ENCODE measurements at regions not wholly inside any gene's neighbourhood (a gene's known extent, or its start where the extent isn't known, plus 50 kb on each side); places are given as distances from the start of the nearest gene placed in this dataset.

- no peak overlapping the region for H3K4ac ChIP-seq (ENCODE audit: low read depth in 1 of 2, low read length in 2 of 2)
- H2BK12ac ChIP-seq (ENCODE audit: low read length in 2 of 2) = no peak overlapping the region
- H3K36me3 ChIP-seq (ENCODE audit: control insufficient read depth in 1 of 2, insufficient read depth in 2 of 2, low read depth in 1 of 2, low read length in 2 of 2) = no peaks in the 10 kb centered on the region
- H2BK120ac ChIP-seq (ENCODE audit: low read depth, low read length) = no peak overlapping the region
- H3K9ac ChIP-seq (ENCODE audit: low read length) = no peak overlapping the region
- H3K14ac ChIP-seq (ENCODE audit: low read length in 2 of 2) = peak overlapping the region in 1 of 2 experiments; percentile 35
- H3K27me3 ChIP-seq (ENCODE audit: control insufficient read depth in 1 of 2, insufficient read depth in 1 of 2, low read length in 2 of 2) = no peaks in the 10 kb centered on the region
- H2AFZ ChIP-seq (ENCODE audit: low read depth, low read length) = no peak overlapping the region
- H3K18ac ChIP-seq (ENCODE audit: low read depth in 1 of 2, low read length in 2 of 2) = no peak overlapping the region
- WGBS = 98% methylated on average over 5 of the region's 5 CpGs
- no peak overlapping the region for H2BK15ac ChIP-seq (ENCODE audit: low read depth, poor library complexity, severe bottlenecking)
- no peaks in the 10 kb centered on the region for H3K79me1 ChIP-seq (replicated peaks; ENCODE audit: low read length, poor library complexity, severe bottlenecking)
- peak overlapping the region in 1 of 2 experiments; percentile 59 for H3K23ac ChIP-seq (ENCODE audit: low read length in 2 of 2)
- no peak overlapping the region for H4K8ac ChIP-seq (ENCODE audit: low read length)
- H3K4me1 ChIP-seq (ENCODE audit: control insufficient read depth, insufficient read depth, low read depth, low read length) = no peaks in the 10 kb centered on the region
- H3K4me2 ChIP-seq (ENCODE audit: low read length, poor library complexity, severe bottlenecking) = no peak overlapping the region
- DNase-seq = no peak
- H2AK5ac ChIP-seq (ENCODE audit: low read length, severe bottlenecking) = no peak overlapping the region
- H3K27ac ChIP-seq (ENCODE audit: low read length, poor library complexity, severe bottlenecking) = no peak overlapping the region
- H3K9me3 ChIP-seq (ENCODE audit: control insufficient read depth, low read length) = peaks cover 23% of the 10 kb centered on the region
- H4K91ac ChIP-seq (ENCODE audit: low read length) = no peak overlapping the region
- no peak overlapping the region for H2BK5ac ChIP-seq (ENCODE audit: low read depth, low read length, poor library complexity, severe bottlenecking)
- H3K4me3 ChIP-seq (ENCODE audit: insufficient read depth in 1 of 2, low read depth in 1 of 2, low read length in 2 of 2) = no peak overlapping the region
Measured at GRCh38 chr6:48990739-48991138, 472.3 kb downstream of the MMUT start.

- Histone ChIP-seq H2BK120ac (ENCODE audit: low read depth, low read length) (no peak overlapping the region), H3K4me2 (ENCODE audit: low read length, poor library complexity, severe bottlenecking) (no peak overlapping the region), H2AK5ac (ENCODE audit: low read length, severe bottlenecking) (no peak overlapping the region), H4K91ac (ENCODE audit: low read length) (no peak overlapping the region), H3K4me1 (ENCODE audit: control insufficient read depth, insufficient read depth, low read depth, low read length) (peaks cover 1% of the 10 kb centered on the region), H3K36me3 (ENCODE audit: control insufficient read depth in 1 of 2, insufficient read depth in 2 of 2, low read depth in 1 of 2, low read length in 2 of 2) (no peaks in the 10 kb centered on the region), H3K9me3 (ENCODE audit: control insufficient read depth, low read length) (peaks cover 23% of the 10 kb centered on the region), H3K27me3 (ENCODE audit: control insufficient read depth in 1 of 2, insufficient read depth in 1 of 2, low read length in 2 of 2) (no peaks in the 10 kb centered on the region), H3K4me3 (ENCODE audit: insufficient read depth in 1 of 2, low read depth in 1 of 2, low read length in 2 of 2) (no peak overlapping the region), H3K9ac (ENCODE audit: low read length) (no peak overlapping the region), H3K27ac (ENCODE audit: low read length, poor library complexity, severe bottlenecking) (no peak overlapping the region), H2BK5ac (ENCODE audit: low read depth, low read length, poor library complexity, severe bottlenecking) (no peak overlapping the region), H3K18ac (ENCODE audit: low read depth in 1 of 2, low read length in 2 of 2) (no peak overlapping the region), H3K23ac (ENCODE audit: low read length in 2 of 2) (no peak overlapping the region), H2AFZ (ENCODE audit: low read depth, low read length) (no peak overlapping the region), H4K8ac (ENCODE audit: low read length) (no peak overlapping the region), H3K14ac (ENCODE audit: low read length in 2 of 2) (no peak overlapping the region), H2BK12ac (ENCODE audit: low read length in 2 of 2) (no peak overlapping the region), H3K79me1 (replicated peaks; ENCODE audit: low read length, poor library complexity, severe bottlenecking) (no peaks in the 10 kb centered on the region), H2BK15ac (ENCODE audit: low read depth, poor library complexity, severe bottlenecking) (no peak overlapping the region), H3K4ac (ENCODE audit: low read depth in 1 of 2, low read length in 2 of 2) (no peak overlapping the region)
- 90% methylated on average over 4 of the region's 4 CpGs for WGBS
- no peak for DNase-seq
Measured at GRCh38 chr6:48986845-48987244, 476.2 kb downstream of the MMUT start.

GRCh38 chr6:48986105-48986504 is 476.9 kb downstream of the MMUT start:
- no peaks in the 10 kb centered on the region for H3K79me1 ChIP-seq (replicated peaks; ENCODE audit: low read length, poor library complexity, severe bottlenecking)
- no peaks in the 10 kb centered on the region for H3K27me3 ChIP-seq (ENCODE audit: control insufficient read depth in 1 of 2, insufficient read depth in 1 of 2, low read length in 2 of 2)
- no peak overlapping the region for H4K8ac ChIP-seq (ENCODE audit: low read length)
- no peak overlapping the region for H3K4me2 ChIP-seq (ENCODE audit: low read length, poor library complexity, severe bottlenecking)
- no peak overlapping the region for H4K91ac ChIP-seq (ENCODE audit: low read length)
- H2AK5ac ChIP-seq (ENCODE audit: low read length, severe bottlenecking) = no peak overlapping the region
- H3K4me3 ChIP-seq (ENCODE audit: insufficient read depth in 1 of 2, low read depth in 1 of 2, low read length in 2 of 2) = no peak overlapping the region
- no peak overlapping the region for H3K27ac ChIP-seq (ENCODE audit: low read length, poor library complexity, severe bottlenecking)
- no peak overlapping the region for H2BK120ac ChIP-seq (ENCODE audit: low read depth, low read length)
- no peak overlapping the region for H3K18ac ChIP-seq (ENCODE audit: low read depth in 1 of 2, low read length in 2 of 2)
- no peak overlapping the region for H3K9ac ChIP-seq (ENCODE audit: low read length)
- no peaks in the 10 kb centered on the region for H3K36me3 ChIP-seq (ENCODE audit: control insufficient read depth in 1 of 2, insufficient read depth in 2 of 2, low read depth in 1 of 2, low read length in 2 of 2)
- no peak overlapping the region for H2BK12ac ChIP-seq (ENCODE audit: low read length in 2 of 2)
- no peak overlapping the region for H2BK5ac ChIP-seq (ENCODE audit: low read depth, low read length, poor library complexity, severe bottlenecking)
- 91% methylated on average over 2 of the region's 2 CpGs for WGBS
- H2BK15ac ChIP-seq (ENCODE audit: low read depth, poor library complexity, severe bottlenecking) = no peak overlapping the region
- H3K9me3 ChIP-seq (ENCODE audit: control insufficient read depth, low read length) = peaks cover 23% of the 10 kb centered on the region
- no peak overlapping the region for H2AFZ ChIP-seq (ENCODE audit: low read depth, low read length)
- no peak overlapping the region for H3K23ac ChIP-seq (ENCODE audit: low read length in 2 of 2)
- H3K14ac ChIP-seq (ENCODE audit: low read length in 2 of 2) = no peak overlapping the region
- H3K4me1 ChIP-seq (ENCODE audit: control insufficient read depth, insufficient read depth, low read depth, low read length) = peaks cover 1% of the 10 kb centered on the region
- H3K4ac ChIP-seq (ENCODE audit: low read depth in 1 of 2, low read length in 2 of 2) = no peak overlapping the region
- no peak for DNase-seq

GRCh38 chr6:48985025-48985424 is 478.0 kb downstream of the MMUT start:
- H2BK12ac ChIP-seq (ENCODE audit: low read length in 2 of 2) = no peak overlapping the region
- no peak overlapping the region for H3K27ac ChIP-seq (ENCODE audit: low read length, poor library complexity, severe bottlenecking)
- peaks cover 19% of the 10 kb centered on the region for H3K9me3 ChIP-seq (ENCODE audit: control insufficient read depth, low read length)
- H3K14ac ChIP-seq (ENCODE audit: low read length in 2 of 2) = no peak overlapping the region
- no peak overlapping the region for H3K4ac ChIP-seq (ENCODE audit: low read depth in 1 of 2, low read length in 2 of 2)
- H4K8ac ChIP-seq (ENCODE audit: low read length) = no peak overlapping the region
- no peaks in the 10 kb centered on the region for H3K79me1 ChIP-seq (replicated peaks; ENCODE audit: low read length, poor library complexity, severe bottlenecking)
- no peak overlapping the region for H2AK5ac ChIP-seq (ENCODE audit: low read length, severe bottlenecking)
- peak; percentile 1 for DNase-seq
- no peak overlapping the region for H2AFZ ChIP-seq (ENCODE audit: low read depth, low read length)
- H3K9ac ChIP-seq (ENCODE audit: low read length) = no peak overlapping the region
- H3K27me3 ChIP-seq (ENCODE audit: control insufficient read depth in 1 of 2, insufficient read depth in 1 of 2, low read length in 2 of 2) = no peaks in the 10 kb centered on the region
- H3K36me3 ChIP-seq (ENCODE audit: control insufficient read depth in 1 of 2, insufficient read depth in 2 of 2, low read depth in 1 of 2, low read length in 2 of 2) = no peaks in the 10 kb centered on the region
- no peak overlapping the region for H3K4me3 ChIP-seq (ENCODE audit: insufficient read depth in 1 of 2, low read depth in 1 of 2, low read length in 2 of 2)
- no peak overlapping the region for H3K4me2 ChIP-seq (ENCODE audit: low read length, poor library complexity, severe bottlenecking)
- H3K18ac ChIP-seq (ENCODE audit: low read depth in 1 of 2, low read length in 2 of 2) = no peak overlapping the region
- WGBS = 96% methylated on average over 3 of the region's 6 CpGs
- H2BK15ac ChIP-seq (ENCODE audit: low read depth, poor library complexity, severe bottlenecking) = no peak overlapping the region
- no peak overlapping the region for H2BK5ac ChIP-seq (ENCODE audit: low read depth, low read length, poor library complexity, severe bottlenecking)
- H3K23ac ChIP-seq (ENCODE audit: low read length in 2 of 2) = no peak overlapping the region
- peaks cover 1% of the 10 kb centered on the region for H3K4me1 ChIP-seq (ENCODE audit: control insufficient read depth, insufficient read depth, low read depth, low read length)
- no peak overlapping the region for H4K91ac ChIP-seq (ENCODE audit: low read length)
- no peak overlapping the region for H2BK120ac ChIP-seq (ENCODE audit: low read depth, low read length)
